ENCODE measurements at regions not wholly inside any gene's neighbourhood (a gene's known extent, or its start where the extent isn't known, plus 50 kb on each side); places are given as distances from the start of the nearest gene placed in this dataset.

GRCh38 chr5:4080370-4080769 lies 484.7 kb downstream of the IRX1 start:
- POLR2A ChIA-PET = no interaction called here
- Mint-ChIP-seq H3K27ac (no peak overlapping the region), H3K27me3 (no peaks in the 10 kb centered on the region), H3K4me1 (no peaks in the 10 kb centered on the region), H3K4me3 (no peak overlapping the region), H3K9me3 (peaks cover 4% of the 10 kb centered on the region), H3K36me3 (ENCODE audit: low read depth) (no peaks in the 10 kb centered on the region)
- CTCF ChIA-PET = no interaction called here
- no peak for DNase-seq

DNA sequence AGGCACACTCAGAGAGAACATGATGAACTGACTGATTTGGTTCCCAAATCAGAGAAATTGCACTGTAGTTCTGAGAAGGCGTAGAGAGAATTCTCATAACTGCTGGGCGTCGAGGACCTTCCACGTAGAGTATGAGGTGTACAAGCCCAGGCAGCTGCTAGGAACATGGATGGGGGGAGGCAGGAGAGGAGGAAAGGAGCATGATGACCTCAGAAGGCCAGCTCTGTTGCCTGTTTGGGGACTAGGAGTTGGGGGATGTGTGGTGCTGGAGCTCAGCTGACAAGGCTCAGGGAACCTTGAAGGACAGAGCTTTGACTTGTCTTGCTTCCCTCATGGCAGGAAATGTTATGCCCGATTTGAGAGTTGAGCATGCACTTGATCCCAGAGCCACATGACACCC lies 485.4 kb downstream of the IRX1 start:
- H3K27me3 Mint-ChIP-seq = no peaks in the 10 kb centered on the region
- no peak overlapping the region for H3K27ac Mint-ChIP-seq
- peaks cover 4% of the 10 kb centered on the region for H3K9me3 Mint-ChIP-seq
- ChIA-PET CTCF (no interaction called here), POLR2A (no interaction called here)
- no peak for DNase-seq
- H3K4me3 Mint-ChIP-seq = no peak overlapping the region
- H3K36me3 Mint-ChIP-seq (ENCODE audit: low read depth) = no peaks in the 10 kb centered on the region
- no peaks in the 10 kb centered on the region for H3K4me1 Mint-ChIP-seq

DNA sequence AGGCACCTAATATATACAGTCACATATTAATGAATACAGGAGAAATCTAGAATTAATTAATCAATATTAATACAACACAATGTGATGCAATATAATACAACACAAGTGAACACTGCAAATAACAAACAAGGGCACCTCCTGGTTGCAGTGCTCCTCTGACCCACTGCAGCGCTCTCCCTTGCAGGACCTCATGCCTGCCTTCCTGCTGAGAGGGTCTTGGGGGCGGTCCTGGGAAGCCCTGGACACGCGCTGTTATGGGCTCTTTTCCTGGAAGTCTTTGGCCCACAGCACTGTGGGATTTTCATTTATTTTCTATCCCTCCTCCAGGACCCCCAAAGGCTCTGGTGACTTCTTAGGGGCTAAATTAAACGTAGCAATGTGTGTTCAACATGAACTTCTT lies 485.8 kb downstream of the IRX1 start:
- Mint-ChIP-seq H3K27me3 (no peaks in the 10 kb centered on the region), H3K27ac (no peak overlapping the region), H3K4me1 (no peaks in the 10 kb centered on the region), H3K4me3 (no peak overlapping the region), H3K36me3 (ENCODE audit: low read depth) (no peaks in the 10 kb centered on the region), H3K9me3 (peaks cover 4% of the 10 kb centered on the region)
- DNase-seq = no peak
- ChIA-PET CTCF (no interaction called here), POLR2A (no interaction called here)

- Mint-ChIP-seq H3K4me1 (no peaks in the 10 kb centered on the region), H3K9me3 (peaks cover 4% of the 10 kb centered on the region), H3K27ac (no peak overlapping the region), H3K27me3 (no peaks in the 10 kb centered on the region), H3K4me3 (no peak overlapping the region), H3K36me3 (ENCODE audit: low read depth) (no peaks in the 10 kb centered on the region)
- ChIA-PET CTCF (no interaction called here), POLR2A (no interaction called here)
- DNase-seq = no peak
Measured at GRCh38 chr5:4082966-4083564, 487.4 kb downstream of the IRX1 start.

- Mint-ChIP-seq H3K9me3 (peaks cover 4% of the 10 kb centered on the region), H3K36me3 (ENCODE audit: low read depth) (no peaks in the 10 kb centered on the region), H3K4me3 (no peak overlapping the region), H3K4me1 (no peaks in the 10 kb centered on the region), H3K27ac (no peak overlapping the region), H3K27me3 (no peaks in the 10 kb centered on the region)
- ChIA-PET CTCF (no interaction called here), POLR2A (no interaction called here)
- no peak for DNase-seq
Measured at GRCh38 chr5:4083591-4084337, 488.1 kb downstream of the IRX1 start.

DNA sequence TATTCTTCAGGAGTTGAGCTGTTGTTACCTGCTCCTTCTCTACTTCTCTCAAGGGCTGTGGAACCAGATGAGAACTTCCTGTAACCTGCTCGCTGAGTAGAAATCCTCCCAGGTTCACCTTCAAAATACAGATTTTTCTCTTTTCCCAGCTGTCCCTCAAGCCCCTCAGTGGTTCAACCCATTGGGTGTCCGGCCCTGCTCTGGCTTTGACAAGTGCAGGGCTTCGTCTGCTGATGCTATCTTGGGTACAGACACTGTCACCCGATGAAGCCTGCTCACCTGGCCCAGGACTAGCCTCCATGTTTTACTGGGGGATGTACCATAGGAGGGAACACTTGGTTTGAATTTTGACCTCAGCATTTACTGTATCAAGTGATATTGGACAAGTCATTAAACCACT lies 490.4 kb downstream of the IRX1 start:
- Mint-ChIP-seq H3K36me3 (ENCODE audit: low read depth) (no peaks in the 10 kb centered on the region), H3K4me1 (no peaks in the 10 kb centered on the region), H3K9me3 (no peaks in the 10 kb centered on the region), H3K27me3 (no peaks in the 10 kb centered on the region), H3K4me3 (no peak overlapping the region), H3K27ac (no peak overlapping the region)
- ChIA-PET POLR2A (no interaction called here), CTCF (no interaction called here)
- no peak for DNase-seq

GRCh38 chr5:4087110-4087509 lies 491.5 kb downstream of the IRX1 start:
- H3K36me3 Mint-ChIP-seq (ENCODE audit: low read depth) = no peaks in the 10 kb centered on the region
- POLR2A ChIA-PET = no interaction called here
- H3K4me3 Mint-ChIP-seq = no peak overlapping the region
- DNase-seq = no peak
- no peaks in the 10 kb centered on the region for H3K9me3 Mint-ChIP-seq
- H3K27me3 Mint-ChIP-seq = no peaks in the 10 kb centered on the region
- no peaks in the 10 kb centered on the region for H3K4me1 Mint-ChIP-seq
- CTCF ChIA-PET = no interaction called here
- no peak overlapping the region for H3K27ac Mint-ChIP-seq

DNA sequence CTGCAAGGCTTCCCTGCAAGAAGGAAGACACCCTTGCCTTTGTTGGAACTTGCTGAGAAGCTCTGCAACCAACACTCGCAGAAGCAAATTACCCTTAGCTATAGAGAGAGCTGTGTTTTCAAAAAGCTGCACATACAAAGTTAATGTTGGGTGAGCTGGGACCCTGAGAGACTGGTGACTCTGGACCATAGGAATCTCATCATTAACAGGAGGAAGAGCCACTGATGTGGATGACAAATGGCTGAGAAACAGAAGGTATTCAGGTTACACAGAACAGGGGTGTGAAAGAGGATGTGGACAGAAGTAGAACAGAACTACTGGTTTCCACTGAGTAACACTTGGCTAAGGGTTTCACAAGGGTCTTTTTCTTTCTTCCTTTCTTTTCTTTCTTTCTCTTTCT lies 493.5 kb downstream of the IRX1 start:
- Mint-ChIP-seq H3K27me3 (no peaks in the 10 kb centered on the region), H3K27ac (no peak overlapping the region), H3K4me1 (no peaks in the 10 kb centered on the region), H3K4me3 (no peak overlapping the region), H3K9me3 (no peaks in the 10 kb centered on the region), H3K36me3 (ENCODE audit: low read depth) (no peaks in the 10 kb centered on the region)
- CTCF ChIA-PET = no interaction called here
- DNase-seq = no peak
- POLR2A ChIA-PET = no interaction called here

DNA sequence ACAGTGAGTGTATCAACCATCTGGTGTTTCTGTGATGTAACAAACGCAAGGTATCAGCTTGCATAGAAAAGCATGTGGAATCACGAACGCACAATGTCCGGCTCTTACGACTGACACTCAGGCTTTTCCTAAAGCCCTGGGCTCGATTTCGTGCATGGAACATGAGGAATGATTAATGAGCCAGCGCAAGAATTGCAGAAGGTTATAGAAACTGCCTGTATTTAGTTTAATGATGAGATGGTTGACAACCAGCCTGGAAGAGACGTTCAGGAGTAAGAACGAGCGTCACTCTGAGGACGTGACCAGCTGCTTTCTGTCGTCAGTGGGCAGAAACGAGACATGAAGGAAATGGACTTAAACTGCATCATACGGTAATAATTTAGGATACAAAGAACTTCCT lies 497.6 kb downstream of the IRX1 start:
- no peak overlapping the region for H3K27ac Mint-ChIP-seq

DNA sequence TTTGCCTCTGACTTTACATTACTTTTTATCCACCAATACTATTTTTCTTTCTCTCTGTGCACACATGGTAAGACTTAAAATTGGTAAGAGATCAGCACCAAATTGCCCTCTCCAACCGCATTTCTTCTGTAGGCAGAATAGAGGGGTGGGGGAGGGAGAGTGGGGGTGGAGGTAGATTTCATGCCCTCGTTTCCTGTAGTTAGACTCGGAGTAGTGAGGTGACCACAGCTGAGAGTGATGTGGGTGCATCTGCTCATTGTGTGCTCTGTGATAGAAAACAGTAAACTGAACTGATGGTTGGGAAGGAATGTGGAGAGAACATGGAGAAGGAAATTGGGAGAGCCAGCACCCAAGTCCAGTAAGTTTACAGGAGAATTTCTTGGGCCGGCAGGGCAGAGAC lies 498.3 kb downstream of the IRX1 start:
- POLR2A ChIA-PET = no interaction called here
- H3K36me3 Mint-ChIP-seq (ENCODE audit: low read depth) = no peaks in the 10 kb centered on the region

More for the DNA sequence above, 497.6 kb downstream of the IRX1 start:
- Mint-ChIP-seq H3K9me3 (no peaks in the 10 kb centered on the region), H3K27me3 (no peaks in the 10 kb centered on the region), H3K4me3 (no peak overlapping the region), H3K4me1 (no peaks in the 10 kb centered on the region), H3K36me3 (ENCODE audit: low read depth) (no peaks in the 10 kb centered on the region)
- no peak for DNase-seq
- POLR2A ChIA-PET = no interaction called here
- CTCF ChIA-PET = no interaction called here

GRCh38 chr5:4095918-4096630 lies 500.4 kb downstream of the IRX1 start:
- no peak overlapping the region for H3K27ac Mint-ChIP-seq
- no peaks in the 10 kb centered on the region for H3K9me3 Mint-ChIP-seq
- no peaks in the 10 kb centered on the region for H3K4me1 Mint-ChIP-seq
- DNase-seq = no peak
- H3K27me3 Mint-ChIP-seq = no peaks in the 10 kb centered on the region
- no peaks in the 10 kb centered on the region for H3K36me3 Mint-ChIP-seq (ENCODE audit: low read depth)
- POLR2A ChIA-PET = no interaction called here
- CTCF ChIA-PET = no interaction called here
- no peak overlapping the region for H3K4me3 Mint-ChIP-seq

More for the DNA sequence above, 498.3 kb downstream of the IRX1 start:
- Mint-ChIP-seq H3K27me3 (no peaks in the 10 kb centered on the region), H3K9me3 (no peaks in the 10 kb centered on the region), H3K27ac (no peak overlapping the region), H3K4me1 (no peaks in the 10 kb centered on the region), H3K4me3 (no peak overlapping the region)
- DNase-seq = no peak
- CTCF ChIA-PET = no interaction called here

- DNase-seq = no peak
- Mint-ChIP-seq H3K27ac (no peak overlapping the region), H3K4me1 (no peaks in the 10 kb centered on the region), H3K36me3 (ENCODE audit: low read depth) (no peaks in the 10 kb centered on the region), H3K4me3 (no peak overlapping the region), H3K27me3 (no peaks in the 10 kb centered on the region), H3K9me3 (no peaks in the 10 kb centered on the region)
- ChIA-PET POLR2A (no interaction called here), CTCF (no interaction called here)
Measured at GRCh38 chr5:4097199-4097598, 501.6 kb downstream of the IRX1 start.

GRCh38 chr5:4098226-4098625 lies 502.6 kb downstream of the IRX1 start:
- no peaks in the 10 kb centered on the region for H3K36me3 Mint-ChIP-seq (ENCODE audit: low read depth)
- DNase-seq = no peak
- H3K4me3 Mint-ChIP-seq = no peak overlapping the region
- H3K4me1 Mint-ChIP-seq = no peaks in the 10 kb centered on the region
- no peaks in the 10 kb centered on the region for H3K27me3 Mint-ChIP-seq
- CTCF ChIA-PET = no interaction called here
- POLR2A ChIA-PET = no interaction called here
- H3K9me3 Mint-ChIP-seq = no peaks in the 10 kb centered on the region
- H3K27ac Mint-ChIP-seq = no peak overlapping the region

DNA sequence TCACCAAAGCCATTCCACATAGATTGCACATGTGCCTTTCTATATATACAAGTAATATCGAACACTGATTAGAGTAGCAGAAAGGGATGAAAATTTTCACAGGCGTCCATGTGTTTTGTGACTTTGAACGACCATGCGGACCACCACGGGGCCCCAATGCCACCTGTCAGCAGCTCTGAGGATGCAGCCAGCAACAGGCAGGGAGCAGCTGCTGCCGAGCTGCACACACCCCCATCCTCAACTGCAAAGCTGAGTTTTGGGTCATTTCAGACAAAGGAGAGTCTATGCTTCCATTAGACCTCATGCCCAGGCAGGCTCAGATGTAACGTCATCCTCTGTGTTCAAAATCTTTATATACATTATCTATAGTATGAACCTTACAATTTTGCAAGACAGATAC lies 503.8 kb downstream of the IRX1 start:
- Mint-ChIP-seq H3K4me1 (no peaks in the 10 kb centered on the region), H3K36me3 (ENCODE audit: low read depth) (no peaks in the 10 kb centered on the region), H3K27me3 (no peaks in the 10 kb centered on the region), H3K4me3 (no peak overlapping the region), H3K27ac (no peak overlapping the region), H3K9me3 (no peaks in the 10 kb centered on the region)
- POLR2A ChIA-PET = no interaction called here
- CTCF ChIA-PET = no interaction called here
- DNase-seq = no peak
